Neuronal stem cell (in vitro differentiated cells): ENCODE measurements at regions not wholly inside any gene's neighbourhood (a gene's known extent, or its start where the extent isn't known, plus 50 kb on each side); places are given as distances from the start of the nearest gene placed in this dataset.

Experiments
- DNase-seq: peaks from one replicate; pipeline ENCODE4 v3.0.0-alpha.2; 2013; ENCODE audit warnings: low spot score
- H2AFZ ChIP-seq: one replicate; pipeline ENCODE4 v1.6.1; 2013; ENCODE audit warnings: mild to moderate bottlenecking, low read length, inconsistent platforms
- H2AK5ac ChIP-seq: 2 replicates; pipeline ENCODE4 v1.6.1; 2013; ENCODE audit warnings: low read depth, mild to moderate bottlenecking, inconsistent platforms, low read length, moderate library complexity, mixed read lengths
- H2BK120ac ChIP-seq: 2 replicates; pipeline ENCODE4 v1.6.1; 2013; ENCODE audit warnings: low read depth, mild to moderate bottlenecking, inconsistent platforms, low read length, moderate library complexity, mixed read lengths
- H2BK12ac ChIP-seq: one replicate; pipeline ENCODE4 v1.6.1; 2013; ENCODE audit warnings: low read length, inconsistent platforms
- H2BK15ac ChIP-seq: 2 replicates; pipeline ENCODE4 v1.6.1; 2013; ENCODE audit warnings: mild to moderate bottlenecking, low read length, inconsistent platforms, mixed read lengths
- H2BK5ac ChIP-seq: one replicate; pipeline ENCODE4 v1.6.1; 2013; ENCODE audit warnings: inconsistent platforms, mild to moderate bottlenecking, low read length, moderate library complexity
- H3K14ac ChIP-seq: one replicate; pipeline ENCODE4 v1.6.1; 2013; ENCODE audit warnings: low read length, inconsistent platforms
- H3K18ac ChIP-seq: 2 replicates; pipeline ENCODE4 v1.6.1; 2013; ENCODE audit warnings: low read length, inconsistent platforms
- H3K23ac ChIP-seq: 2 replicates; pipeline ENCODE4 v1.6.1; 2013; ENCODE audit warnings: low read depth, mild to moderate bottlenecking, mixed read lengths, low read length, inconsistent platforms; ENCODE audit not compliant: poor library complexity
- H3K27ac ChIP-seq: replicated peaks from 3 replicates; pipeline ENCODE4 v1.5.1; 2013; ENCODE audit warnings: low read length, inconsistent platforms
- H3K27me3 ChIP-seq, 3 experiments: 2 replicates each; pipeline ENCODE4 v1.6.1; 2013; ENCODE audit warnings: low read length in 3 of 3, mild to moderate bottlenecking in 2 of 3, inconsistent platforms in 1 of 3, low read depth in 1 of 3, mixed read lengths in 1 of 3, moderate library complexity in 1 of 3; ENCODE audit not compliant: control insufficient read depth in 3 of 3, insufficient read depth in 3 of 3
- H3K36me3 ChIP-seq, 2 donors: replicated peaks in 1 of 2; 2 replicates each; pipeline ENCODE4 v1.6.1; 2013; ENCODE audit warnings: low read length in 2 of 2; ENCODE audit not compliant: control insufficient read depth in 2 of 2, insufficient read depth in 2 of 2
- H3K4ac ChIP-seq: 2 replicates; pipeline ENCODE4 v1.6.1; 2013; ENCODE audit warnings: inconsistent platforms, mild to moderate bottlenecking, low read length, moderate library complexity
- H3K4me1 ChIP-seq, 2 donors: 1 replicate in 1 of 2; 2 replicates in 1 of 2; pipeline ENCODE4 v1.6.1; 2013; ENCODE audit warnings: low read length in 2 of 2, low read depth in 1 of 2; ENCODE audit not compliant: control insufficient read depth in 2 of 2, insufficient read depth in 1 of 2
- H3K4me2 ChIP-seq: one replicate; pipeline ENCODE4 v1.6.1; 2013; ENCODE audit warnings: mild to moderate bottlenecking, low read length, inconsistent platforms; ENCODE audit not compliant: insufficient read depth, poor library complexity, severe bottlenecking
- H3K4me3 ChIP-seq, 2 donors: 2 replicates each; pipeline ENCODE4 v1.5.1; 2013; ENCODE audit warnings: low read length in 2 of 2, mild to moderate bottlenecking in 2 of 2, inconsistent platforms in 1 of 2, moderate library complexity in 1 of 2
- H3K79me1 ChIP-seq: one replicate; pipeline ENCODE4 v1.6.1; 2013; ENCODE audit warnings: low read depth, mild to moderate bottlenecking, inconsistent platforms, low read length, moderate library complexity
- H3K9ac ChIP-seq: one replicate; pipeline ENCODE4 v1.6.1; 2013; ENCODE audit warnings: mild to moderate bottlenecking, low read depth, low read length, inconsistent platforms; ENCODE audit not compliant: poor library complexity
- H3K9me3 ChIP-seq, 2 donors: replicated peaks in 1 of 2; 2 replicates each; pipeline versions ENCODE3 to v1.6.1; 2013; ENCODE audit warnings: low read length in 2 of 2, mild to moderate bottlenecking in 2 of 2, inconsistent platforms in 1 of 2, low read depth in 1 of 2, mixed read lengths in 1 of 2, moderate library complexity in 1 of 2; ENCODE audit not compliant: control insufficient read depth in 2 of 2, insufficient read depth in 1 of 2
- H4K8ac ChIP-seq: one replicate; pipeline ENCODE4 v1.6.1; 2013; ENCODE audit warnings: low read depth, mild to moderate bottlenecking, inconsistent platforms, low read length, moderate library complexity
- H4K91ac ChIP-seq: one replicate; pipeline ENCODE4 v1.6.1; 2013; ENCODE audit warnings: low read length, low read depth, mild to moderate bottlenecking, inconsistent platforms; ENCODE audit not compliant: poor library complexity
- WGBS, 2 donors: extraction: QIAGEN DNeasy Blood & Tissue Kit; methylation state at CpG; one replicate each; pipeline ENCODE4 v1.1.7; 2013; ENCODE audit warnings: missing lambda C conversion rate in 2 of 2, mixed read lengths in 1 of 2; ENCODE audit not compliant: insufficient read length in 2 of 2, insufficient replicate concordance in 1 of 2; ENCODE audit errors: extremely low coverage in 2 of 2; 5-methylcytosine and 5-hydroxymethylcytosine counted together

GRCh38 chr5:106167766-106168165 is 1503.0 kb downstream of the EFNA5 start:
- Histone ChIP-seq H2BK15ac (no peak overlapping the region), H3K23ac (no peak overlapping the region), H3K27ac (no peak overlapping the region), H3K9ac (no peak overlapping the region), H3K36me3 (no peaks in the 10 kb centered on the region), H3K79me1 (no peaks in the 10 kb centered on the region), H3K4me3 (no peak overlapping the region), H2BK12ac (no peak overlapping the region), H2AFZ (no peak overlapping the region), H2BK5ac (no peak overlapping the region), H3K9me3 (peaks cover 2% of the 10 kb centered on the region in 2 donors), H3K4ac (no peak overlapping the region), H4K91ac (no peak overlapping the region), H3K27me3 (no peaks in the 10 kb centered on the region), H4K8ac (no peak overlapping the region), H3K14ac (no peak overlapping the region), H3K4me1 (no peaks in the 10 kb centered on the region), H2AK5ac (no peak overlapping the region), H3K18ac (no peak overlapping the region), H3K4me2 (no peak overlapping the region), H2BK120ac (no peak overlapping the region)
- no peak for DNase-seq
- no CpG with 5 or more reads among the region's 1 CpG for WGBS, 2 donors

GRCh38 chr5:106163233-106163632 is 1507.5 kb downstream of the EFNA5 start:
- Histone ChIP-seq H2BK15ac (no peak overlapping the region), H3K23ac (no peak overlapping the region), H3K27ac (no peak overlapping the region), H4K8ac (no peak overlapping the region), H2BK120ac (no peak overlapping the region), H3K36me3 (no peaks in the 10 kb centered on the region), H2BK12ac (no peak overlapping the region), H2AFZ (no peak overlapping the region), H3K4me3 (no peak overlapping the region), H3K4ac (no peak overlapping the region), H2AK5ac (no peak overlapping the region), H4K91ac (no peak overlapping the region), H3K27me3 (no peaks in the 10 kb centered on the region), H3K14ac (no peak overlapping the region), H2BK5ac (no peak overlapping the region), H3K4me1 (no peaks in the 10 kb centered on the region), H3K79me1 (no peaks in the 10 kb centered on the region), H3K9me3 (no peaks in the 10 kb centered on the region), H3K18ac (no peak overlapping the region), H3K4me2 (no peak overlapping the region), H3K9ac (no peak overlapping the region)
- WGBS, 2 donors: no CpG with 5 or more reads among the region's 12 CpGs
- no peak for DNase-seq

GRCh38 chr5:106159616-106160015 is 1511.1 kb downstream of the EFNA5 start:
- no peaks in the 10 kb centered on the region for H3K36me3 ChIP-seq
- no peaks in the 10 kb centered on the region for H3K4me1 ChIP-seq
- no peak overlapping the region for H2BK12ac ChIP-seq
- H3K79me1 ChIP-seq: no peaks in the 10 kb centered on the region
- no peak overlapping the region for H4K8ac ChIP-seq
- H2BK120ac ChIP-seq: no peak overlapping the region
- no peak overlapping the region for H2BK5ac ChIP-seq
- peak overlapping the region; percentile 53 for H2AFZ ChIP-seq
- no peak overlapping the region for H3K27ac ChIP-seq
- no peak overlapping the region for H2BK15ac ChIP-seq
- WGBS, 2 donors: no CpG with 5 or more reads among the region's 2 CpGs
- H3K4me3 ChIP-seq: no peak overlapping the region
- H2AK5ac ChIP-seq: no peak overlapping the region
- no peak overlapping the region for H3K18ac ChIP-seq
- no peak overlapping the region for H3K9ac ChIP-seq
- H3K4me2 ChIP-seq: no peak overlapping the region
- no peak overlapping the region for H3K23ac ChIP-seq
- no peak for DNase-seq
- H3K27me3 ChIP-seq: no peaks in the 10 kb centered on the region
- no peak overlapping the region for H3K4ac ChIP-seq
- H3K14ac ChIP-seq: no peak overlapping the region
- H3K9me3 ChIP-seq: no peaks in the 10 kb centered on the region
- H4K91ac ChIP-seq: no peak overlapping the region

- H3K36me3 ChIP-seq: no peaks in the 10 kb centered on the region
- no peak overlapping the region for H4K8ac ChIP-seq
- H3K79me1 ChIP-seq: no peaks in the 10 kb centered on the region
- no peak overlapping the region for H2BK120ac ChIP-seq
- no peak overlapping the region for H3K27ac ChIP-seq
- H2BK15ac ChIP-seq: no peak overlapping the region
- no peak overlapping the region for H2BK5ac ChIP-seq
- no peak overlapping the region for H3K14ac ChIP-seq
- no CpG with 5 or more reads among the region's 35 CpGs for WGBS, 2 donors
- no peak overlapping the region for H3K4ac ChIP-seq
- H3K27me3 ChIP-seq: no peaks in the 10 kb centered on the region
- H3K4me1 ChIP-seq: no peaks in the 10 kb centered on the region
- no peak overlapping the region for H3K9ac ChIP-seq
- no peak overlapping the region for H2BK12ac ChIP-seq
- no peaks in the 10 kb centered on the region for H3K9me3 ChIP-seq
- no peak overlapping the region for H3K4me3 ChIP-seq
- peak overlapping the region; percentile 17 for H3K18ac ChIP-seq
- H2AFZ ChIP-seq: no peak overlapping the region
- H4K91ac ChIP-seq: no peak overlapping the region
- no peak overlapping the region for H3K23ac ChIP-seq
- no peak overlapping the region for H2AK5ac ChIP-seq
- no peak for DNase-seq
- no peak overlapping the region for H3K4me2 ChIP-seq
Measured at GRCh38 chr5:106154280-106154716, 1516.4 kb downstream of the EFNA5 start.
